GM21381 (cell line): ENCODE measurements at regions not wholly inside any gene's neighbourhood (a gene's known extent, or its start where the extent isn't known, plus 50 kb on each side); places are given as distances from the start of the nearest gene placed in this dataset.

Experiments used
- ATAC-seq: cut with Tn5 transposase; IDR thresholded peaks from one replicate; pipeline ENCODE4 v1.9.1; 2021; ENCODE audit warnings: mild to moderate bottlenecking, moderate library complexity; ENCODE audit not compliant: unreplicated experiment

DNA sequence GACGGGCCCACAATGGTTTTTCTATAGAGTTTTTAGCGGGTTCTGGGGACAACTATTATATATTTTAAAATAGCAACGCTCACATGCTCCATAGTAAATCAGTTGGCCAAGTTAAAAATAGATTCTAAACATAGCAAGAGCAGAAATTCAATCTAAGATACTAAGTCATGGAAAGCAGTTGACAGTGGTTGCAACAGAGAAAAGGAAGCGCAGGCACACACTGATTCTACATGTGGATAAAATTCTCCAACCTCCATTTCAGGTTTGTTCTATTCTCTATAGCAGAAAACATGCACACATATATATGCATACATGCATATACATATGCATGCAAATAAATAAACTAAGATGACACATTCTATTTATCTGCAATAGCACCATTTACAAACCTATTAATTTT lies 89.6 kb upstream of the HNRNPU start:
- ATAC-seq: no peak

- peak; percentile 93 for ATAC-seq
Observed at GRCh38 chr1:244952940-244953339, 88.6 kb upstream of the HNRNPU start.

- ATAC-seq: no peak
Observed at GRCh38 chr1:244952280-244952933, 88.1 kb upstream of the HNRNPU start.

GRCh38 chr1:244948416-244948815 lies 84.1 kb upstream of the HNRNPU start:
- no peak for ATAC-seq

DNA sequence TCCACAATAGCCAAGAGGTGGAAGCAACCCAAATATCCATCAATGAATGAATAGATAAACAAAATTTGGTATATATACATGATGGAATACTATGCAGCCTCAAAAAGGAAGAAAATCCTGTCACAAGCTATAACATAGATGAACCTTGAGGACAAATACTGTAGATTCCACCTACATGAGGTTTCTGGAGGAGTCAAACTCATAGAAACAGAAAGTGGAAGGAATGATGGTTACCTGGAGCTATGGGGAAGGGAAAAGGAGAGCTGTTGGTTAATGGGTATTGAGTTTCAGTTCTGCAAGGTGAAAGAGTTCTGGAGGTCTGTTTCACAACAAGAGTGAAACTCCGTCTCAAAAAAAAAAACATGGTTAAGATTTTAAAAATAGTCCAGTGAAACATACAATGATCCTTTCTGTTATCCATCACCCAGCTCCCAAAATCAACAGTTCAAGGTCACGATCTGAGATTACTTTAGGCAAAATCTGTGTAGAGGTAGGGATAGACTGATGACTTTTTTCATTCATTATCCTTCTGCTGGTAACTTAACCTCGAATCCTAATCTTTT lies 80.8 kb upstream of the HNRNPU start:
- ATAC-seq: peak; percentile 83

DNA sequence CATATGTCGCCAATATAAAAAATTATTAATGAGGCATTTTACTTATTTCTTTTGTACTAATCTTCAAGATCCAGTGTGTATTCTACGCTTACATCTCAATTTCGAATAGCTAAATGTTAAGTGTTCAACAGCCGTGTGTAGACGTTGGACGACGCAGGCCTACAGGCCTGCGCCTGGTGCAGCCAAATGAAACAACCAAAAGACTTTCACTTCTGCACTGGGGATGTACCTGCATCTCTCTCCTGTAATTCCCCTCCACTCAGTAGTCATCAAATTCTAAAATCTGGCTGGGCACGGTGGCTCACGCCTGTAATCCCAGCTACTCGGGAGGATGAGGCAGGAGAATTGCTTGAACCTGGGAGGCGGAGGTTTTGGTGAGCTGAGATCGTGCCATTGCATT lies 76.8 kb upstream of the HNRNPU start:
- ATAC-seq: peak; percentile 76

GRCh38 chr1:244937099-244937498 lies 72.8 kb upstream of the HNRNPU start:
- ATAC-seq: no peak

DNA sequence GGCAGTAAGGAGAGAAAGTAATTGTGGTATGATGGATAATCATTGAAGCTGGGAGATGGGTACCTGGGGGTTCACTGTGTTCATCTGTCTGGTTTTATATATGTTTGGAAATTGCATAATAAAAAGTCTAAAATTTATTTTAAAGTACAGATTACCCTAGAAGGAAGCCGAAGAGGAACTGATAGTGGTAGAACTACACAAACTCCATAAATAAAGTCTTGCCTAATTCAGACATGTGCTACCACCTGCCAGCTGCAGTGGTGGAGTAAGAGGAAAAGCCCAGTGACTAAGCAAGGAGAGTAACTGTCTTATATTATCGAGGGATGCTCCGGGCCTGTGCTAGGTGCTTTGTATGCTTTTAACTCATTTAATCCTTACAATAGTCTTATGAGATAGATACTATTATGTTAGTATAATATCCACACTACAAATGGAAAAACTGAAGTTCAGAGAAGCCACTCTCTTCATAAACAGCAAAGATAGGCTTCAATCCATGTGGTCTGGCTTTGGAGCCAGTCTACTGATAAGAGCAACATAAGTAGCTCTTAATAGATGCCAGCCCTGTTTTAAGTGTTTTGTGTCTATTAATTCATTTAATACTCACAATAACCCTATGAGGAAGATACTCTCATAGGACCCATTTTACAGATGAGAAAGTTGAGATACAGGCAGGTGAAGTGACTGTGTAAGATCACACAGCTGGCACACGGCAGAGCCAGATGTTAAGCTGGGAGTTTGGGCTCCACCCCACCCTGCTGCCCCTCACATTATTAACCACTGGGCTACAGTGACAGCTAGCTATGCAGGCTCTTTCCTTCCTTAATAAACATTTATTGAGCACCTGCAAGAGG lies 56.8 kb upstream of the HNRNPU start:
- ATAC-seq: peak; percentile 50

DNA sequence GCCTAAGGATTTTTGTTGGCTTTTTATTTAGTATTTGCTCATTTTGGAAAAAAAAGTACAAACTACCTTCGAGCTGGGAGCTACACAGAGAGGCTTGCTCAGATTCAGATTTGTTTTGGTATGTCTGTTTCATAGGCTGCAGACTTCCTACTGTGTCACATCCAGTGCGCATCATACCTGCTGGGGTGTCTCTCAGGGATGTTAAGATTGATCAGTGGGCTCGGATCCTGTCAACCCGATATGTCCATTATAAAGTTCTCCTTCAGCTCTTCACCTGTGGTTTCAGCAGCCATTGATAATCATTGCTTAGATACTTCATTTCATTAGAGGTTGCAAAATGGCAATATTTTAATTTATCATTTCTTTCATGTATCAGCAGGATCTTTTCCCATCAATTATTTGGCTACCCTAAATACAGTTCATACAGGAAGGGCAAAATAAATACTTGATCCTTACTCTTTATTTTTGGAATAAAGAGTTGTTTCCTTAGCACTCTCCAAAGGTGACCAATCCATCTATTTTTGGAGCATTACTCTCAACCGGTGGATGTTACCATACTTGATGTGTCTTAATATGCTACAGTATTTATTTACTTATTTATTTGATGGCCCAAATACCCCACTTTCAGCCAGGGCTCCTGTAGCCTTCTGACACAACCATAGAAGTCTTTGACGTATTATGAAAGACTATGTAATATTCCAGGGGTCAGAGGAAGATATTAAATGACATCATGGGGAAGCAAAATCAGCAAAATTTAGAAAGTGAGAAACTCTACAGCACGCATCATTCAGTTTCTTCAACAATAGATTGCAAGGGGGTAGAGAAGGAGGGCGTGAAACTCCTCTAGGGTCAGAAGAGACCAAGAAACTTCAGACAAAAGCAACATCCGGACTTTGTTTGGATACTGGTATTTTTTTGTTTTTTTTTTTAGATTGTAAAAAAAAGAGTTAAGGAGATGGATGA lies 55.3 kb upstream of the HNRNPU start:
- no peak for ATAC-seq

DNA sequence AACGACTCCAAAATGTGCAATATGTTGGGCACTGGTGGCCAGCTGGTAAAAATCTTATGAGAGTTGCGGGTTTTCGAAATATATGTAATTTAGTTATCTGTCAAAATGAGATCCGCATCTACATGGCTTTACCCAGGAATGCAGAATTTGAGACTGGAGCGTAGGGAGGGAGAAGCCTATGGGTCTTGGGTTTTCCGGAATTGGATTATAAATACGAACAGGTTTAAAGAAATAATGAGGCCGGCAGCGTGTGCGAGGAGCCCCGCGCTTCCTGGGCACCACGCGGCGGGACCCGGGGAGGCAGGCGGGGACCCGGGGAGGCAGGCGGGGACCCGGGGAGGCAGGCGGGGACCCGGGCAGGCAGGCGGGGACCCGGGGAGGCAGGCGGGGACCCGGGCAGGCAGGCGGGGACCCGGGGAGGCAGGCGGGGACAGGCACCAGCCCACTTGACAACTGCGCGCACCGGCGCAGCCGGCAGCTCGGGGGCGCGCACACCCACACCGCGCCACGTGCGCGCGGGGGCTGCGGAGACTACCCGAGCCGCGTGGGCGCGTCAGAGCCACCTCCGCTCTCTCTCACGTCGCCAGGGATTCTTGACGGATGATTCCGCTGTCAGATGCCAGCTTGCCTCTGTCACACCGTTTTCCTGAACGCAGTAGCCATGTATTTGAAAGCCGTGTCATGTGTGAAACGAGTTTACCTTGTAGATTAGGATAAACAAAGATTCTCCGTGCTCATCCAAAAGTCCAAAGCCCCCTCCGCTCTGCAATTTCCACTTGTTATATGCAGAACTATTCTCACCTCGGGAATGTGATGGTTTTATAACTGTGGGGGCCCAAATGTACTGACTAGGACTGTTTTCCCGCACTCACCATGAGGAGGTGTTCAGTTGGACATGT lies 54.3 kb upstream of the HNRNPU start:
- ATAC-seq: peak; percentile 67

GRCh38 chr1:244917073-244917670 lies 52.8 kb upstream of the HNRNPU start:
- no peak for ATAC-seq

GRCh38 chr1:244915736-244916135 lies 51.4 kb upstream of the HNRNPU start:
- no peak for ATAC-seq

DNA sequence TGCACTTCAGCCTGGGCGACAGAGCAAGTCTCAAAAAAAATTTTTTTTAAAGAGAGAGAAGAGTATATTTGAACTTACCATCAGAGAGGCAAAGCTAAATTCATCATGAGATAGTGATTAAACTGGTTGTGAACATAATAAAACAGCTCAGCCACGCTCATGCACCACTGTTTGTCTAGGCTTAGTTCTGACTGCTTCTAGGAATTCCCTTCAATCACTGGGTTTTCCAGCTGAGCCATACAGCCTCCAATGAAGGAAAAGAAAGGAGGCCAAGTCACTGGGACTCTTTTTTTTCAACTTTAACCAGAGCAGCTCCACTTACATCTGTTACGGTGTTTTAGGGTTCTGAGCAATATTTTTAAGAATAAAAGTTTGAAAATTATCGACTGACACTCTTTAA lies 50.4 kb upstream of the HNRNPU start:
- no peak for ATAC-seq
